Activated B cell treated with CpG ODN at 0.5 μM for 24 hours (primary cell): ENCODE measurements at regions not wholly inside any gene's neighbourhood (a gene's known extent, or its start where the extent isn't known, plus 50 kb on each side); places are given as distances from the start of the nearest gene placed in this dataset.

Experiments used
- ATAC-seq: fragments of 200-7000 bp; cut with Tn5 transposase; one replicate; pipeline ENCODE4 v1.10.0; 2021; ENCODE audit warnings: low read depth, mild to moderate bottlenecking, moderate library complexity
- CTCF ChIA-PET: fragments of 350-600 bp; sonication (Branson Sonifier 250); formaldehyde crosslinking; loops from one replicate; lab custom pipeline; 2021; ENCODE audit warnings: antibody characterized with exemption; lab: Charles Lee
- POLR2A ChIA-PET: fragments of 350-600 bp; sonication (Branson Sonifier 250); formaldehyde crosslinking; loops from one replicate; lab custom pipeline; 2021; ENCODE audit warnings: antibody characterized with exemption; lab: Charles Lee
- DNase-seq: peaks from one replicate; pipeline ENCODE4 v3.0.0; 2022
- H3K27ac Mint-ChIP-seq: one replicate; pipeline ENCODE4 v1.8.0; 2020; ENCODE audit warnings: mixed read lengths
- H3K27me3 Mint-ChIP-seq: one replicate; pipeline ENCODE4 v1.8.0; 2021; ENCODE audit warnings: mixed read lengths
- H3K36me3 Mint-ChIP-seq: one replicate; pipeline ENCODE4 v1.8.0; 2021; ENCODE audit warnings: low read depth, mixed read lengths
- H3K4me1 Mint-ChIP-seq: one replicate; pipeline ENCODE4 v1.8.0; 2021; ENCODE audit warnings: mixed read lengths
- H3K4me3 Mint-ChIP-seq: one replicate; pipeline ENCODE4 v1.8.0; 2020; ENCODE audit warnings: mild to moderate bottlenecking, mixed read lengths
- H3K9me3 Mint-ChIP-seq: one replicate; pipeline ENCODE4 v1.8.0; 2020; ENCODE audit warnings: mixed read lengths
- CTCF ChIP-seq: fragments of 200-600 bp; IDR thresholded peaks from one replicate; pipeline ENCODE4 v1.8.0; 2022; ENCODE audit warnings: antibody characterized with exemption, mild to moderate bottlenecking
- intact Hi-C: fragments of 100-400 bp; cut with micrococcal nuclease; formaldehyde crosslinking; loops from one replicate; pipeline ENCODE4 v1.15.1; 2024

GRCh38 chr13:61965756-61966155 lies 550.1 kb upstream of the PCDH20 start:
- Mint-ChIP-seq H3K9me3 (no peaks in the 10 kb centered on the region), H3K36me3 (no peaks in the 10 kb centered on the region), H3K27me3 (no peaks in the 10 kb centered on the region), H3K4me3 (no peak overlapping the region), H3K4me1 (no peaks in the 10 kb centered on the region), H3K27ac (no peak overlapping the region)
- DNase-seq (no peak), ATAC-seq (no peak)
- ChIA-PET POLR2A (no interaction called here), CTCF (no interaction called here)
- intact Hi-C loops = no loop called here
- TF ChIP-seq CTCF = no peak

DNA sequence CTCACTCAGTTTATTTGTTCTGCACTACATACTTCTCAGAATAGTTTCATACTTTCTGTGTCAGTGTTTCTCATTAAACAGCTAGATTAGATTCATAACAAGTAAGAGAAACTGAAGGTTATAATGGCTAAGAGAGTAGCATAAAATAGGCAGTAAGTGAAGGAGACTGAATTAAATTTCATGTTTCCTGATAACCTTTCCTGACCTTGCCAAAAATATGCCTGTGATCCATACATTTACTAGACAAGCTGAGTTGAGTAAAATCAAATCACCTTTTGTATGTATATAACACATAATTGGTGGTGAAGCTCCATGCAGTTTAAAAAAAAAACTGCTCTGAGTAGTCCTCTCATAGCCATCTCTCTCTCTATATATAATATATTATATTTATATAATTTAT lies 545.3 kb upstream of the PCDH20 start:
- peaks cover 2% of the 10 kb centered on the region for H3K9me3 Mint-ChIP-seq
- intact Hi-C loops = no loop called here
- no peak overlapping the region for H3K4me3 Mint-ChIP-seq
- no peaks in the 10 kb centered on the region for H3K27me3 Mint-ChIP-seq
- H3K36me3 Mint-ChIP-seq = no peaks in the 10 kb centered on the region
- ChIA-PET POLR2A (no interaction called here), CTCF (no interaction called here)
- no peak overlapping the region for H3K27ac Mint-ChIP-seq
- DNase-seq (no peak), ATAC-seq (no peak)
- TF ChIP-seq CTCF = no peak
- no peaks in the 10 kb centered on the region for H3K4me1 Mint-ChIP-seq

DNA sequence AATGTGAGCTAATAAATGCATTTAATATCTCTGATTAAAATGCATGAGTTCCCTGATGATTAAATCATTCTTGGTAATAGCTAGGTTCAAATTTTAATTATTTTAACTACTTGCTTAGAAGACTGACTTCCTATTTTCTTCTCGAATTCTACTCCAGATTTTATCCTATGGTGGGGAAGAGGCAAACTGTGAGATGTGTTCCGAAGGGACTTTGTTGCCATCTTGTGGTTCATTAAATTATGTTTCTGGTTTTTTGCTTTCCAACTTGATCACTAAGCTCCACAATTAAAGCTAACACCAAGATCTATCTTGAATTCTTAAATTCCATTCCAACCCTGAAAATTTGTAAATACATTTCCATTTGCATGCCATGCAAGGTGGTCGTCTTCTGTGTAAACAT lies 538.4 kb upstream of the PCDH20 start:
- no peaks in the 10 kb centered on the region for H3K9me3 Mint-ChIP-seq
- no peaks in the 10 kb centered on the region for H3K36me3 Mint-ChIP-seq
- H3K4me3 Mint-ChIP-seq = no peak overlapping the region
- TF ChIP-seq CTCF = no peak
- no peaks in the 10 kb centered on the region for H3K4me1 Mint-ChIP-seq
- H3K27ac Mint-ChIP-seq = no peak overlapping the region
- no peaks in the 10 kb centered on the region for H3K27me3 Mint-ChIP-seq
- intact Hi-C loops = loop anchor here (5.0 kb wide), 1 partner anchor 1038 kb away; no protein-coding TSS in a partner anchor
- no peak for DNase-seq
- POLR2A ChIA-PET = no interaction called here
- ATAC-seq = no peak
- CTCF ChIA-PET = no interaction called here

GRCh38 chr13:61950828-61951227 lies 535.2 kb upstream of the PCDH20 start:
- no peak for DNase-seq
- ChIA-PET CTCF (no interaction called here), POLR2A (no interaction called here)
- Mint-ChIP-seq H3K27ac (no peak overlapping the region), H3K36me3 (no peaks in the 10 kb centered on the region), H3K27me3 (no peaks in the 10 kb centered on the region), H3K4me3 (no peak overlapping the region), H3K9me3 (peaks cover 9% of the 10 kb centered on the region), H3K4me1 (no peaks in the 10 kb centered on the region)
- ATAC-seq = no peak
- no peak for TF ChIP-seq CTCF
- intact Hi-C loops = loop anchor here (5.0 kb wide), 1 partner anchor 1041 kb away; no protein-coding TSS in a partner anchor

GRCh38 chr13:61944329-61944929 lies 528.8 kb upstream of the PCDH20 start:
- DNase-seq = no peak
- CTCF ChIA-PET = no interaction called here
- H3K27ac Mint-ChIP-seq = no peak overlapping the region
- H3K9me3 Mint-ChIP-seq = peaks cover 13% of the 10 kb centered on the region
- intact Hi-C loops = no loop called here
- ATAC-seq = no peak
- no peaks in the 10 kb centered on the region for H3K4me1 Mint-ChIP-seq
- H3K4me3 Mint-ChIP-seq = no peak overlapping the region
- TF ChIP-seq CTCF = no peak
- POLR2A ChIA-PET = no interaction called here
- no peaks in the 10 kb centered on the region for H3K36me3 Mint-ChIP-seq
- H3K27me3 Mint-ChIP-seq = no peaks in the 10 kb centered on the region
